Calu3 (cell line): ENCODE measurements at regions not wholly inside any gene's neighbourhood (a gene's known extent, or its start where the extent isn't known, plus 50 kb on each side); places are given as distances from the start of the nearest gene placed in this dataset.

Experiments used
- BruUV-seq: library from RNA; stranded (reverse); fragments of 400-500 nt; replicated peaks from 2 replicates; lab custom pipeline; 2021; lab: Mats Ljungman, UMichigan
- CTCF ChIA-PET: fragments of 300-600 bp; sonication (Branson Sonifier 250); formaldehyde crosslinking; loops from one replicate; lab custom pipeline; 2022; ENCODE audit warnings: antibody characterized with exemption; lab: Charles Lee
- DNase-seq: peaks from one replicate; pipeline ENCODE4 v3.0.0; 2022
- H3K27ac Mint-ChIP-seq: one replicate; pipeline ENCODE4 v1.8.0; 2022; ENCODE audit warnings: mixed read lengths; ENCODE audit not compliant: unreplicated experiment
- H3K27me3 Mint-ChIP-seq: one replicate; pipeline ENCODE4 v1.8.0; 2022; ENCODE audit warnings: mixed read lengths; ENCODE audit not compliant: unreplicated experiment
- H3K36me3 Mint-ChIP-seq: one replicate; pipeline ENCODE4 v1.8.0; 2022; ENCODE audit warnings: mild to moderate bottlenecking, moderate library complexity, mixed read lengths; ENCODE audit not compliant: insufficient read depth, unreplicated experiment
- H3K4me1 Mint-ChIP-seq: one replicate; pipeline ENCODE4 v1.8.0; 2022; ENCODE audit warnings: mild to moderate bottlenecking, low read depth, mixed read lengths; ENCODE audit not compliant: unreplicated experiment
- H3K4me3 Mint-ChIP-seq: one replicate; pipeline ENCODE4 v1.8.0; 2022; ENCODE audit warnings: mild to moderate bottlenecking, low read depth, moderate library complexity, mixed read lengths; ENCODE audit not compliant: unreplicated experiment
- H3K9me3 Mint-ChIP-seq: one replicate; pipeline ENCODE4 v1.8.0; 2022; ENCODE audit warnings: low read depth, mixed read lengths; ENCODE audit not compliant: unreplicated experiment
- intact Hi-C: fragments of 100-400 bp; cut with micrococcal nuclease; formaldehyde crosslinking; loops from one replicate; pipeline ENCODE4 v1.10.0; 2022; ENCODE audit not compliant: unreplicated experiment
- TF ChIP-seq, protein P1 (sequence below): fragments of 200-600 bp; IDR thresholded peaks from one replicate; pipeline ENCODE4 v1.8.0; 2022; ENCODE audit warnings: antibody characterized with exemption; ENCODE audit not compliant: unreplicated experiment

- TF ChIP-seq, protein P1, sequence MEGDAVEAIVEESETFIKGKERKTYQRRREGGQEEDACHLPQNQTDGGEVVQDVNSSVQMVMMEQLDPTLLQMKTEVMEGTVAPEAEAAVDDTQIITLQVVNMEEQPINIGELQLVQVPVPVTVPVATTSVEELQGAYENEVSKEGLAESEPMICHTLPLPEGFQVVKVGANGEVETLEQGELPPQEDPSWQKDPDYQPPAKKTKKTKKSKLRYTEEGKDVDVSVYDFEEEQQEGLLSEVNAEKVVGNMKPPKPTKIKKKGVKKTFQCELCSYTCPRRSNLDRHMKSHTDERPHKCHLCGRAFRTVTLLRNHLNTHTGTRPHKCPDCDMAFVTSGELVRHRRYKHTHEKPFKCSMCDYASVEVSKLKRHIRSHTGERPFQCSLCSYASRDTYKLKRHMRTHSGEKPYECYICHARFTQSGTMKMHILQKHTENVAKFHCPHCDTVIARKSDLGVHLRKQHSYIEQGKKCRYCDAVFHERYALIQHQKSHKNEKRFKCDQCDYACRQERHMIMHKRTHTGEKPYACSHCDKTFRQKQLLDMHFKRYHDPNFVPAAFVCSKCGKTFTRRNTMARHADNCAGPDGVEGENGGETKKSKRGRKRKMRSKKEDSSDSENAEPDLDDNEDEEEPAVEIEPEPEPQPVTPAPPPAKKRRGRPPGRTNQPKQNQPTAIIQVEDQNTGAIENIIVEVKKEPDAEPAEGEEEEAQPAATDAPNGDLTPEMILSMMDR, result no peak
- intact Hi-C loops, result no loop called here
- Mint-ChIP-seq H3K27me3 (no peaks in the 10 kb centered on the region), H3K4me3 (no peak overlapping the region), H3K36me3 (no peaks in the 10 kb centered on the region), H3K27ac (no peak overlapping the region), H3K9me3 (no peaks in the 10 kb centered on the region), H3K4me1 (no peaks in the 10 kb centered on the region)
- CTCF ChIA-PET, result no interaction called here
- no peak for DNase-seq
- BruUV-seq, result no TSS peak
Observed at GRCh38 chr16:22671301-22672076, 142.5 kb upstream of the HS3ST2 start.

DNA sequence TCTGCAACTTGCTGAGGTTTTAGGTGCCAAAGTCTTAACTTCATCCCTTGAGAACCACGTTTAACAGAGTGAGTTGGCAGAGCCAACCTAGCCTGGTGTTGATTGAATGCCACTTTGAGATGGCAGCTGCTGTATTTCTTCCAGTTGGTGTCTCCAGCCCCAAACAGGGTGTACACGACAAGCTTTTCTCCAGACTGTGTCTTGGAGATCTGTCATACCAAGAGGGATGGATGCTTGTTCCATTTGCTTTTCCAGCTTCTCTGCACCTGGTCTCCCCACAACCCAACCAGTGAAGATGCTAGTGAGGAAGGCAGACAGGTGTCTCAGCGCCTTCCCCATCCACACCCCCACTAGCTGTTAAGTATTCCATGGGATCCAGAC is 141.1 kb upstream of the HS3ST2 start:
- H3K36me3 Mint-ChIP-seq, result no peaks in the 10 kb centered on the region
- TF ChIP-seq, protein P1, result no peak
- no peaks in the 10 kb centered on the region for H3K27me3 Mint-ChIP-seq
- no peaks in the 10 kb centered on the region for H3K4me1 Mint-ChIP-seq
- intact Hi-C loops, result no loop called here
- H3K27ac Mint-ChIP-seq, result no peak overlapping the region
- CTCF ChIA-PET, result no interaction called here
- DNase-seq, result no peak
- no peaks in the 10 kb centered on the region for H3K9me3 Mint-ChIP-seq
- H3K4me3 Mint-ChIP-seq, result no peak overlapping the region
- no TSS peak for BruUV-seq

DNA sequence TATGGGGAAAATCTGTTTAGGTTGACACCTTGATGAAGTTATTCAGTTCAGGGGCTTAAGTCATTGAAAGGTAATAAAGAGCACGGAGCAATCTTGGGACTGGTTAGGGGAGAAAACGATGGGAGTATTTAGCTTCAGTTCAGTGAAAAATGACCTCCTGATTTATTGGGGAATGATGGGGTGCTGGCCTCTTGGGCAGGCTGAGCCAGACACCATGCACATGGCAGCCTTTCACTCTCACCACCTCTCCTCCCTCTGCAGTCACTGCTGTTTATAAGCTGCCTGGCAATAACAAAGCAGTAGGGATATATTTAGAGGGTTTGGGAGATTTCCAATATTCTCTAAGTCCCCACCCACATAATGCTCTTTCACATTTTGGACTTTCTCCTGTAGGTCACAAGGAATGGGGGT is 140.5 kb upstream of the HS3ST2 start:
- Mint-ChIP-seq H3K27me3 (no peaks in the 10 kb centered on the region), H3K4me3 (no peak overlapping the region), H3K9me3 (no peaks in the 10 kb centered on the region), H3K4me1 (no peaks in the 10 kb centered on the region), H3K27ac (no peak overlapping the region), H3K36me3 (no peaks in the 10 kb centered on the region)
- no TSS peak for BruUV-seq
- CTCF ChIA-PET, result no interaction called here
- TF ChIP-seq, protein P1, result no peak
- intact Hi-C loops, result no loop called here
- DNase-seq, result no peak

GRCh38 chr16:22674832-22675191 is 139.2 kb upstream of the HS3ST2 start:
- no TSS peak for BruUV-seq
- intact Hi-C loops, result no loop called here
- CTCF ChIA-PET, result no interaction called here

More at GRCh38 chr16:22674832-22675191, 139.2 kb upstream of the HS3ST2 start:
- Mint-ChIP-seq H3K27me3 (no peaks in the 10 kb centered on the region), H3K36me3 (no peaks in the 10 kb centered on the region), H3K27ac (no peak overlapping the region), H3K4me1 (no peaks in the 10 kb centered on the region), H3K4me3 (no peak overlapping the region), H3K9me3 (no peaks in the 10 kb centered on the region)
- no peak for DNase-seq
- TF ChIP-seq, protein P1, result no peak
